ENCODE measurements at regions not wholly inside any gene's neighbourhood (a gene's known extent, or its start where the extent isn't known, plus 50 kb on each side); places are given as distances from the start of the nearest gene placed in this dataset.

DNA sequence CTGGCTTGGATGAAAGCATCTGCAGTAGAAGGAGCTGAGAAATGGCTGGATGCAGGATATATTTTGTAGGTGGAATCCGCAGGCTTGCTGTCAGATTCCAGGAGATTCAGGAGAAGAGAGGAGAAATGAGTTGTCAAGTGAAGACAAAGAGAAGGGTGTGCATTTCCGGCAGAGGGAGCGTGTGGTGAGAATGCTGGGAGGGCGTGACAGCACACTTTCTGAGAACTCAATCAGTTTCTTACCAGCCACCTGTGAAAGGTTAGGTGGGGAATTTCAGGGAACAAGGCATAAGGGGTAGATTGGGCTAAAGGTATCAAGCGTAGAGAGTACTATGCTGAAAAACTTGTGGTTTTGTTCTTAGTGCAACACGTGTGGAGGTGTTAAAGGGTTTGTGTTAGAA is 199.3 kb upstream of the ANKH start:
- 85 to 95% (median 87%) methylated on average over 6 of the region's 6 CpGs for WGBS, 3 donors
- Histone ChIP-seq H3K27me3 (ENCODE audit: insufficient read depth in 3 of 3, low read length in 2 of 3) (no peaks in the 10 kb centered on the region), H3K9me3 (no peaks in the 10 kb centered on the region), H3K4me1 (no peaks in the 10 kb centered on the region), H3K27ac (no peak overlapping the region), H3K4me3 (no peak overlapping the region), H3K36me3 (ENCODE audit: insufficient read depth in 1 of 2, low read depth in 1 of 2) (no peaks in the 10 kb centered on the region)
- ATAC-seq (no peak), DNase-seq (no peak)
- intact Hi-C loops (cut with DNase I): no loop called here
- TF ChIP-seq, protein P1, sequence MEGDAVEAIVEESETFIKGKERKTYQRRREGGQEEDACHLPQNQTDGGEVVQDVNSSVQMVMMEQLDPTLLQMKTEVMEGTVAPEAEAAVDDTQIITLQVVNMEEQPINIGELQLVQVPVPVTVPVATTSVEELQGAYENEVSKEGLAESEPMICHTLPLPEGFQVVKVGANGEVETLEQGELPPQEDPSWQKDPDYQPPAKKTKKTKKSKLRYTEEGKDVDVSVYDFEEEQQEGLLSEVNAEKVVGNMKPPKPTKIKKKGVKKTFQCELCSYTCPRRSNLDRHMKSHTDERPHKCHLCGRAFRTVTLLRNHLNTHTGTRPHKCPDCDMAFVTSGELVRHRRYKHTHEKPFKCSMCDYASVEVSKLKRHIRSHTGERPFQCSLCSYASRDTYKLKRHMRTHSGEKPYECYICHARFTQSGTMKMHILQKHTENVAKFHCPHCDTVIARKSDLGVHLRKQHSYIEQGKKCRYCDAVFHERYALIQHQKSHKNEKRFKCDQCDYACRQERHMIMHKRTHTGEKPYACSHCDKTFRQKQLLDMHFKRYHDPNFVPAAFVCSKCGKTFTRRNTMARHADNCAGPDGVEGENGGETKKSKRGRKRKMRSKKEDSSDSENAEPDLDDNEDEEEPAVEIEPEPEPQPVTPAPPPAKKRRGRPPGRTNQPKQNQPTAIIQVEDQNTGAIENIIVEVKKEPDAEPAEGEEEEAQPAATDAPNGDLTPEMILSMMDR (IDR thresholded peaks at IDR 0.05): no peak

DNA sequence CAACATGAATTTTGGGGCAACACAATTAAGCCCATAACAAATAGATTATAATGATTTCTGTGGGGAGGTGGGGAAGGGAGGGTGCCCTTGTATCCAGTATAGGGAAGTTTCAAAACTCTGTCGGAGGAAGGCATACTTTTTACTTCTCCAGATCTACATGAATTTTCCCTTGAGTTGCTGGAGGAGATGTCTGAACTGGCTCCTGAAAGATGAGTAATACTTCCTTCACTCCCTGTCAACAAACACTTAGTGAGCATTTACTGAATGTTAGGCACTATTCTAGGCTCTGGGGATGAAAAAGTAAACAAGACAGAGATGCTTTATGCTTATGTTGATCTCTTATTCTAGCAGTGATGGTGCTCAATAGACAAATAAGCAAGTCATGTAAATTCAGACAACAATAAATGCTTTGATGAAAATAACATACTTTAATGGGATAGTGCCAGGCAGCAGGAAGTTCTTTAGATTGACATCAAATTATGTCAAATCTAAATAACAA is 197.9 kb upstream of the ANKH start:
- DNase-seq (no peak), ATAC-seq (no peak)
- TF ChIP-seq, protein P1 (IDR thresholded peaks at IDR 0.05): no peak
- no peaks in the 10 kb centered on the region for H3K9me3 ChIP-seq
- no peaks in the 10 kb centered on the region for H3K27me3 ChIP-seq (ENCODE audit: insufficient read depth in 3 of 3, low read length in 2 of 3)
- H3K36me3 ChIP-seq (ENCODE audit: insufficient read depth in 1 of 2, low read depth in 1 of 2): no peaks in the 10 kb centered on the region
- 84 to 96% (median 91%) methylated on average over 1 of the region's 1 CpG for whole genome bisulfite sequencing, 3 donors
- H3K4me1 ChIP-seq: no peaks in the 10 kb centered on the region
- no peak overlapping the region for H3K4me3 ChIP-seq
- intact Hi-C loops (cut with DNase I): no loop called here
- H3K27ac ChIP-seq: no peak overlapping the region

DNA sequence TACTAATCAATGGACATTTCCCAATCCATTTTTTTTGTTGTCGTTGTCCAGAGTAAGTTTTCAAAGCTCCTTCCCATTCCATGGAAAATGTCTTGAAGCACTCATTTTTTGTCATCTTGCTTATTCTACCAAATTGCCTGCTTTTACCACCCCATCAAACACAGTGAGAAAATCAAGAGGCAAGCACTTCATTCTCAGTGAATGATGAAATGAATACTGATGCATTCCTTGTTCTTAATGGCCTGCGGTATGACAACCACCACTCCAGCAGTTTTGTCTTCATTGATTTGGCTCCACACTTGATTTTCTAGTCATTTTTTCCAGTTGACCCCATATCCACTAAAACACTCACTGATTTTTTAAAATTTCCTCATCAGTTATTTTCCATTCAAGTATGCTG is 193.5 kb upstream of the ANKH start:
- TF ChIP-seq, protein P1 (IDR thresholded peaks at IDR 0.05): no peak
- ATAC-seq: no peak
- Histone ChIP-seq H3K27me3 (ENCODE audit: insufficient read depth in 3 of 3, low read length in 2 of 3) (peaks cover 0 to 4% (median 0%) of the 10 kb centered on the region in 3 donors), H3K9me3 (no peaks in the 10 kb centered on the region), H3K36me3 (ENCODE audit: insufficient read depth in 1 of 2, low read depth in 1 of 2) (no peaks in the 10 kb centered on the region), H3K27ac (no peak overlapping the region), H3K4me3 (no peak overlapping the region), H3K4me1 (no peaks in the 10 kb centered on the region)
- intact Hi-C loops (cut with DNase I): no loop called here
- no peak for DNase-seq
- 81 to 85% (median 83%) methylated on average over 2 of the region's 2 CpGs for WGBS, 3 donors

DNA sequence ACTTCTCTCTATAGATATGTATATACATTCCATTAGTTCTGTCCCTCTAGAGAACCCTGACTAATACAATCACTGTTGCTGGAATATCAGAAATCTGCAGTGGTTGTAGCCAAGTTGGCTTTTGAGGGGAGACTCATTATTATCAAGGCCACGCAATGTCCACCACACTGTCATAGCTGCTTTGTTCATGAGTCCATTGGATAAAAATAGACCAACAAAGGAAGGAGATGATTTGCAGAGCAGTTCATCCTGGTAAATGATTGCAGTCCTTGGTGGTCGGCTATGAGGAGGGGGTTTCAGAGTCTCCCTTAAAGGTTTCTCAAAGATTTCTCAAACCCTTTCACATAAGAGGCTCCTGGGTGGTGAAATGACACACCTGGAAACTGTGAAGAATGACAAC is 192.8 kb upstream of the ANKH start:
- DNase-seq (no peak), ATAC-seq (no peak)
- 61 to 84% (median 70%) methylated on average over 2 of the region's 2 CpGs for WGBS, 3 donors
- no peak overlapping the region for H3K4me3 ChIP-seq
- no peaks in the 10 kb centered on the region for H3K4me1 ChIP-seq
- intact Hi-C loops (cut with DNase I): no loop called here
- TF ChIP-seq, protein P1 (IDR thresholded peaks at IDR 0.05): no peak
- no peaks in the 10 kb centered on the region for H3K9me3 ChIP-seq
- no peaks in the 10 kb centered on the region for H3K36me3 ChIP-seq (ENCODE audit: insufficient read depth in 1 of 2, low read depth in 1 of 2)
- H3K27ac ChIP-seq: no peak overlapping the region
- H3K27me3 ChIP-seq (ENCODE audit: insufficient read depth in 3 of 3, low read length in 2 of 3): peaks cover 0 to 4% (median 0%) of the 10 kb centered on the region in 3 donors

DNA sequence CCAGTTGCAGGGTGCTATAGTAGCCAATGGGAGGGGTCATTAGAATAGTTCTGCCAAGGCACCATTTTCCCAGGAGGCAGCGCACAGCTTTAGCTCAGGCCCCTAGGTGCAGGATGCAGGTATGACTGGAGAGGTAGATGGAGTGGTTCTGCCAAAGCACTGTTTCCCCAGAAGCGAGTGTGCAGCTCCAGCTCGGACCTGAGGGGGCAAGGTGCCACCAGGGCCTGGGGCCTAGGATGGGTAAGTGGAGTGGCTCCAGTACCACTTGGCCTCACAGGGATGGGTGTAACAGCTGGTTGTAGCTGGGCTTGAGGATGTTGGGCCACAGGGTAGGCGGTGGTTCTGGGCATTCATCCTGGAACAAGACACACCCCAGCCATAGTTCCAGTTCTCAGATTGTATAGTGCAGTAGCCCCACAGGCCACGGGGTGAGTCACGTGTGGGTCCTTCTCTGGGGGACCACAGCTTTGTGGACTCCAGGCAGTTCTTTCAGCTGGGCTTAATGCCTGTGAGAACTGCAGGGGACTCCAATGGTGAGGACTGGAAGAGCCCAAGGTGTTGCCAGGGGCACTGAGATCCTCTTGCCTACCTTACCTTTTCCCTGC is 185.5 kb upstream of the ANKH start:
- 83 to 88% (median 87%) methylated on average over 6 of the region's 6 CpGs for WGBS, 3 donors
- no peak overlapping the region for H3K27ac ChIP-seq
- TF ChIP-seq, protein P1 (IDR thresholded peaks at IDR 0.05): no peak
- H3K4me3 ChIP-seq: no peak overlapping the region
- peaks cover 4% of the 10 kb centered on the region for H3K9me3 ChIP-seq
- H3K4me1 ChIP-seq: no peaks in the 10 kb centered on the region
- H3K36me3 ChIP-seq (ENCODE audit: insufficient read depth in 1 of 2, low read depth in 1 of 2): no peaks in the 10 kb centered on the region
- ATAC-seq (no peak), DNase-seq (no peak)
- H3K27me3 ChIP-seq (ENCODE audit: insufficient read depth in 3 of 3, low read length in 2 of 3): peaks cover 0 to 4% (median 0%) of the 10 kb centered on the region in 3 donors
- intact Hi-C loops (cut with DNase I): no loop called here
